ENCODE measurements at regions not wholly inside any gene's neighbourhood (a gene's known extent, or its start where the extent isn't known, plus 50 kb on each side); places are given as distances from the start of the nearest gene placed in this dataset.

- intact Hi-C loops (cut with micrococcal nuclease; ENCODE audit: unreplicated experiment): no loop called here
These were observed 281.8 kb downstream of the FAM43A start for GRCh38 chr3:194967151-194968117.

More at GRCh38 chr3:194967151-194968117, 281.8 kb downstream of the FAM43A start:
- ATAC-seq (no peak), DNase-seq (ENCODE audit: low spot score) (no peak), FAIRE-seq (no peak)
- Histone ChIP-seq H3K4me1 (ENCODE audit: insufficient read depth, low read length) (no peaks in the 10 kb centered on the region), H4K20me1 (ENCODE audit: insufficient read depth, low read length) (no peaks in the 10 kb centered on the region), H3K36me3 (replicated peaks in 1 of 2; ENCODE audit: control insufficient read depth in 1 of 2, insufficient read depth in 2 of 2, low read length in 2 of 2) (no peaks in the 10 kb centered on the region), H3K9ac (ENCODE audit: insufficient read depth, low read depth, low read length) (no peak overlapping the region), H3K27me3 (ENCODE audit: control insufficient read depth in 1 of 2, insufficient read depth in 2 of 2, low read length in 2 of 2) (peaks cover 0 to 24% of the 10 kb centered on the region in 2 experiments; a peak in 4 of 5 replicates), H3K9me3 (ENCODE audit: low read length) (no peaks in the 10 kb centered on the region), H3K27ac (ENCODE audit: extremely low read length, insufficient read depth, low read length) (no peak overlapping the region), H3K4me2 (ENCODE audit: low read depth, low read length) (no peak overlapping the region), H2AFZ (ENCODE audit: low read length) (no peak overlapping the region), H3K79me2 (ENCODE audit: insufficient read depth, low read length) (no peaks in the 10 kb centered on the region), H3K4me3 (replicated peaks in 1 of 3; ENCODE audit: insufficient read depth in 1 of 3, low read depth in 2 of 3, low read length in 3 of 3) (no peak overlapping the region)
- TF ChIP-seq, protein P1, sequence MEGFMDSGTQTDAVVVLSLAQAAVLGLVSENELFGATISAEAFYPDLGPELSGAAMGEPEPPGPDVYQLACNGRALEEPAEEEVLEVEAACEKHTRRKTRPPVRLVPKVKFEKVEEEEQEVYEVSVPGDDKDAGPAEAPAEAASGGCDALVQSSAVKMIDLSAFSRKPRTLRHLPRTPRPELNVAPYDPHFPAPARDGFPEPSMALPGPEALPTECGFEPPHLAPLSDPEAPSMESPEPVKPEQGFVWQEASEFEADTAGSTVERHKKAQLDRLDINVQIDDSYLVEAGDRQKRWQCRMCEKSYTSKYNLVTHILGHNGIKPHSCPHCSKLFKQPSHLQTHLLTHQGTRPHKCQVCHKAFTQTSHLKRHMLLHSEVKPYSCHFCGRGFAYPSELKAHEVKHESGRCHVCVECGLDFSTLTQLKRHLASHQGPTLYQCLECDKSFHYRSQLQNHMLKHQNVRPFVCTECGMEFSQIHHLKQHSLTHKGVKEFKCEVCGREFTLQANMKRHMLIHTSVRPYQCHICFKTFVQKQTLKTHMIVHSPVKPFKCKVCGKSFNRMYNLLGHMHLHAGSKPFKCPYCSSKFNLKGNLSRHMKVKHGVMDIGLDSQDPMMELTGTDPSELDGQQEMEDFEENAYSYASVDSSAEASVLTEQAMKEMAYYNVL (CRISPR knock-in tag; IDR thresholded peaks at IDR 0.05; ENCODE audit: borderline replicate concordance): no peak
- TF ChIP-seq ZNF251 (CRISPR knock-in tag; IDR thresholded peaks at IDR 0.05) (no peak), ZFP62 (CRISPR knock-in tag; IDR thresholded peaks at IDR 0.05) (no peak), NCOR1 (IDR thresholded peaks at IDR 0.05; ENCODE audit: borderline replicate concordance, low read length) (no peak), HINFP (CRISPR knock-in tag; IDR thresholded peaks at IDR 0.05; ENCODE audit: low read depth) (no peak), MYC (CRISPR knock-in tag; IDR thresholded peaks at IDR 0.05; ENCODE audit: borderline replicate concordance) (no peak), MTA1 (CRISPR knock-in tag; IDR thresholded peaks at IDR 0.05; ENCODE audit: borderline replicate concordance) (no peak), ZNF282 (IDR thresholded peaks at IDR 0.05; ENCODE audit: partially characterized antibody) (no peak), ZNF230 (CRISPR knock-in tag; IDR thresholded peaks at IDR 0.05) (no peak), BORCS8-MEF2B (CRISPR knock-in tag; IDR thresholded peaks at IDR 0.05) (no peak)
- ChIA-PET POLR2A (no interaction called here), CTCF (ENCODE audit: low intra/inter-chr PET ratio, low total read pairs) (no interaction called here)
- 26% methylated on average over 17 of the region's 17 CpGs for WGBS (ENCODE audit: low lambda C conversion rate)
- in situ Hi-C loops (cut with HindIII; ENCODE audit: extremely low pct_ligation_motif_present, low pct_unique_long_range_greater_than_20kb): no loop called here
- no TSS peak for BruUV-seq (replicated peaks)
